Erythroblast (primary cell): ENCODE measurements at regions not wholly inside any gene's neighbourhood (a gene's known extent, or its start where the extent isn't known, plus 50 kb on each side); places are given as distances from the start of the nearest gene placed in this dataset.

ENCODE experiments used
- GATA1 ChIP-seq: IDR thresholded peaks from 2 replicates; pipeline ENCODE4 v1.6.1; 2011; ENCODE audit warnings: low read depth, mild to moderate bottlenecking, control low read depth, low read length, moderate library complexity
- POLR2A ChIP-seq: IDR thresholded peaks from 2 replicates; pipeline ENCODE4 v1.6.1; 2011; ENCODE audit warnings: mild to moderate bottlenecking, low read length

GRCh38 chr6:49370518-49370917 is 92.5 kb downstream of the MMUT start:
- no peak for TF ChIP-seq POLR2A
- no peak for TF ChIP-seq GATA1
